ENCODE measurements at regions not wholly inside any gene's neighbourhood (a gene's known extent, or its start where the extent isn't known, plus 50 kb on each side); places are given as distances from the start of the nearest gene placed in this dataset.
A peak's percentile ranks its signal among the peaks of the same experiment; 100 is the strongest.

DNA sequence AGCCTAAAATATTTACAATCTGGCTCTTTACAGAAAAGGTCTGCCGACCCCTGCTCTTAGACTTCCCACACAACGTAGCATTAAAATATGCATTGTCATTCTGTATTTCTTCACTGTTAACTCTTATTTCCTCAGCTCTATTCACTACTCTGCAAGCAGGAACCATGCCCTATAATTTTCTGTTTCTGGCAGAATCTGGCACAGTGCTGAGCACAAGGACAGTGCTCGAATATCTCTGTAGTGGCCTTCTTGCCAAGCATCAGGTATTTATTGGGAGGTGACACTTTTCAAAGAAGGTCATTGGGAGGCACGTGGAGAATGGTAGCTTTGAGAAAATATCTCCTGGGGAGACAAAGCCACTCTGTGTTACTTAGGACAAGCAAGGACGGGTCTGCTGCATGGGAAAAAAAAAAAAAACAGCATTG lies 77.9 kb downstream of the PSMG1 start:
- no peak for DNase-seq

DNA sequence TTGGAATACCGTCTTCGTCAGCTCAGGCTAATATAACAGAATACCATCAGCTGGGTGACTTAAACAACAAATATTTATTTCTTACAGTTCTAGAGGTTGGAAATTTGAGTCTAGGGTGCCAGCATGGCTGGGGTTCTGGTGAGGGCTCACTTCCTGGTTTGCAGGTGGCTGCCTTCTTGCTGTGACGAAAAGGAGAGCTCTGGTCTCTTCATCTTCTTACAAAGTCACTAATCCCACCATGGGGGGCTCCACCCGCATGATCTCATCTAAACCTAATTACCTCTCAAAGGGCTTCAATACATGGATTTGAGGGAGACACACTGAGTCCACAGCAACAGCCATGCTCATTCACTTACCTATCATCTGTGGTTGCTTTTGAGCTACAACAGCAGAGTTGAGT lies 78.3 kb downstream of the PSMG1 start:
- no peak for DNase-seq

DNA sequence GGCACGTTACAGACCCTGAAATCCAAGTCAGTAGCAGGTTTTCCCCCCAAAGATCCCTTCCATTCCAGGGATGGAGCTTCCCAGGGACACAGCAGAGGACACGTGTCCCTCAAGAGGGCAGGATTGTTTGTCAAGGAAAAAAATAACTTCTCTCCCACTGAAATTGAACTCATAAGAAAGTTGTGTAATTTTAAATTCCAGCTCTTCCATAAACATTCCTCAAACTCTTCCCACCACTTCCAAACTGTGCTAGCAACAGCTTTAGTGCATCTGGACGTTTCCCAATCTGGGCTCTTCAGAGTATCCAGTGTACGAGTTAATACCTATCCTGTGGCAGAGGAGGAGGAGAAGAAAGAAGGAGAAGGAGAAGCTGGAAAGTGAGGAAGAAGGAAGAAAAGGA lies 79.6 kb downstream of the PSMG1 start:
- no peak for DNase-seq

DNA sequence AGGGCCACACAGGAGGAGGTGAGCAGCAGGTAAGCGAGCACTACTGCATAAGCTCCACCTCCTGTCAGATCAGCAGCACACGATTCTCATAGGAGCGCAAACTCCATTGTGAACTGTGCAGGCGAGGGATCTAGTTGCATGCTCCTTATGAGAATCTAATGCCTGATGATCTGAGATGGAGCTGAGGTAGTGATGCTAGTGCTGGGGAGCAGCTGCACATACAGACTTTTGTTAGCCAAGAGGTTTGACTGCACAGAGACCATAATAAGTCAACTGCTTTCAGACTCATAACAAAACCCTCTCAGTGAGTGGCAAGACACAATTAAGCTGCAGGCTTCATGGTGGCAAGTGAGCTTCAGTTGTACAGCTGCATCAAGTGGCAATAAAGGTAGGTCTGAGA lies 83.4 kb downstream of the PSMG1 start:
- DNase-seq = no peak

DNA sequence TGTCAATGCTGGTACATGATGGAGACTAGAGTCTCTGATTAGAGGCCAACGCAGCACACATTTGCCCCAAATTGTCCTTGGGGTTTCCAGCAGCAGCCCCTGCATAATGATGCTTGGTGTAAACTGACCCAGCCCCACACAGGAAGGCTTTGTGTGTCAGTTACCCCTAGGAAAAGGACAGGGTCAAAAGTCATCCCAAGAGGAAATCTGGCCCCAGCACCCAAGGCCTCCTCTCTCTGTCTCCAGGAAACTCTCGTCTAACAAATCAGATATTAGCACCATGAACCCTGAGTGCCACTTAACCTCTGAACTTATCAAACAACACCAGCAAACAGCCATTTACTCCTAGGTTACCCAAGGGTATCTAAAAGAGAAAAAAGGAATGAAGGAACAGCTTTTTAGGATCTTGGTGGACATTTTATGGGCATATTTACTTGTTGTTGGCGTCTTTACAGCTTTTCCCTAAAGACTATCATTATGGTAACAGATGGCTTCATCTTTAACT lies 84.5 kb downstream of the PSMG1 start:
- no peak for DNase-seq

DNA sequence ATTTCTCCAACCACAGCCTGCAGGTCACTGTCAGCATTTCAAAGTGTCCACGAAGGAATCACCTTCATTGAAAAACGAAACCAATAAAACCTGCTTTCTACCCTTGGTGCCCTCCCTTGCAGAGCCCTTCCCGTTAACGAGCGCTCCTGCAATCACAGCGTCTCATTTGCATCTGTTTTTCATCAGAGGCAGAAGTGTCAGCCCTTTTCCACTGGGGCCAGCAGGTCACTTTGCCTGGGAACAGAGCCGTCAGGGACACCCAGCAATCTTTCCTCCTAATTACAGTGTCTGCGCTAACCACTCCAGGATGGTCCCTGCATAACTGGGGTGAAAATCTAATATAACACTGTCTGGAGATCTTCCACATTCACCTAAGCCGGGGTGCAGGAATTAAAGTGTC lies 85.3 kb downstream of the PSMG1 start:
- no peak for DNase-seq

DNA sequence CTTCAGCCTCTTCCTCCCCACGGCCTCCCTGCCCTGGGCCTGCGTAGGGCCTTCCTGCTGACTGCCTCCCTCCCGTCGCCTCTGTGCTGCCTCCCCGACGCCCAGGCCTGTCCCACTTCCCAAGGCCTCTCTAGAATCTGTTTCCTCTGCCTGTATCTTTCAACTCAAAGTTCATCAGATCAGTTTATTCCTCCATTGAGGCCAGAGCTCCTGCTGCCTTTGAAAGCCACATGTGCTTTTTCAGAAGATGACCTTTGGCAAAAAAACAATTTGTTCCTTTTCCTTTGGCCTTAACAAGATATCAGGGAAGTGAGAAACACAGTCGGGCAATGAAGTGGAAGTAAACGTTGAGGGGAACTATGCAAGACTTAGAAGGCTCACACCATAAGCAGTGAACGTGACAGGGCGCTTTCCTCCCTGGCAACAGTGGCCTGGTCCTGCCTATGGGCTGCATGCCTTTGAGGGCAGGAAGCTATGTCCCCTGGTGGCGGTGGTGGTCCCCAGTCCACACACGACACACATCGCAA lies 85.9 kb downstream of the PSMG1 start:
- peak in 6 of 14 donors; percentile 5 to 45 (median 30) for DNase-seq

DNA sequence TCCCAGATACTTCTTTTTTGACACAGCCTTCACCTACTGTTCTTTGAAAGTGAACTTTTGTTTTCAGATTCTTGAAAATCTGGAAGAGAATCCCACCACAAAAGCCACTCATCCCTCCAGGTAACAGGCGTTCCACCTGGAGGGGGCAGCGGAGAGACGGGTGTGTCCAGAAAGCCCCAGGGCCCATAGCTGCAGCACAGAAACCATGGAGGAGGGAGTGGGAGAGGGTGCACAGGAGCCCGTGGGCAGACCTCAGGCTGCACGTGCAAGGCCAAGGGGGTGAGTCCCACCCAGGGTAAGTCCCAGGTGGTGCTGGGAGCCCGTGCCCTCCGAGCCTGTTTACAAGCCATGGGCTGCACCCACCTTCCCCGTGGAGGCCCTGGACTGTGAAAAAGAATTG lies 86.5 kb downstream of the PSMG1 start:
- DNase-seq = no peak

DNA sequence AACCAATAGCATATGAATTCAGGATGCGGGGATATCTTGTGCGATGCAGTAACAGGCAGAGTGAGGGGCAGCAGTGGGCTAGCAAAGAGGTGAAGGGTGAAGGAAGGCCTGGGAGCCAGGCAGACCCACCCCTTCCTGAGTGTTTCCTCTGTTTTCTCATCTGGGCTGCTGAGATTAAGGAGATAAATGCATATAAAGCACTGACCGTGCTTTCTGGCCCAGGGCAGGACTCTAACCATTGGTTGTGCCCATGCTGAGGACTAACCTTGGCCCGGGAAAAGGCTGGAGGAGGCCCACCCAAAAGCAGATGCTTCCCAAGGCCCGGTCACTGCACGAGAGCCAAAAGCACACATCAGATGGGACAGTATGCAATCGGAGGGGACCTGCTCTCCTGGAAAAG lies 87.6 kb downstream of the PSMG1 start:
- DNase-seq = no peak

DNA sequence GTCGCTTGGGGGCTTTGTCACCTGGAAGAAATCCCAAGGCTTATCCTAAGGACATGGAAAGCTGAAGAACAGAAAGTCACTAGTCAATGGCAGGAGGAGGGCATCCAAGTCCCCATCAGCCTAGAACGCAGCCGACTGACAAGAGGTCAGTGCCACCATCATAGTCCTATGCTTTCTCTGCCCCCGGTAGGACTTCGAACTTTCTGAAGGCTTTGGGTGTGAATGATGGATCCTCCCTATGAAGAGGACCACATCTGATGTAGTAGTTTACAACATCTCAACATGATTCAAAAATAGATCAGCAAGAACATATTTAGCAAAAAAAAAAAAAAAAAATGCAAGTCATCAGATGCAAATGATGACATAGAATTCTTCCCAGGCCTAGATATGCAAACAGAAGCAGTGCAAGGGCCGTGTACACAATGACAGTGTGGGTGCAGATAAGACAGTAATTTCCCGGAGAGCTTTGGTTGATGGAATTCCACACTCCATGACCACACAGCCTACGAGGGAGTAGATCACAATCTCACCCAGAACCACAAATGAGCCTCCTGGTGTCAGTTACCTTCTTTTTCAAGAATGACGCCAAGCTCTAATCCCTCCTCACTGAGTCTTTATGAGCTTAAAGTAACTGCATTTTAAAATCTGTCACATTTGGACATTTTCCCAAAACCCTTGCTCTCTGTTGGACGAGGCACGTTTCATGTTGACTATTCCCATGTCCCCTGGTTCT lies 88.2 kb downstream of the PSMG1 start:
- DNase-seq = no peak

DNA sequence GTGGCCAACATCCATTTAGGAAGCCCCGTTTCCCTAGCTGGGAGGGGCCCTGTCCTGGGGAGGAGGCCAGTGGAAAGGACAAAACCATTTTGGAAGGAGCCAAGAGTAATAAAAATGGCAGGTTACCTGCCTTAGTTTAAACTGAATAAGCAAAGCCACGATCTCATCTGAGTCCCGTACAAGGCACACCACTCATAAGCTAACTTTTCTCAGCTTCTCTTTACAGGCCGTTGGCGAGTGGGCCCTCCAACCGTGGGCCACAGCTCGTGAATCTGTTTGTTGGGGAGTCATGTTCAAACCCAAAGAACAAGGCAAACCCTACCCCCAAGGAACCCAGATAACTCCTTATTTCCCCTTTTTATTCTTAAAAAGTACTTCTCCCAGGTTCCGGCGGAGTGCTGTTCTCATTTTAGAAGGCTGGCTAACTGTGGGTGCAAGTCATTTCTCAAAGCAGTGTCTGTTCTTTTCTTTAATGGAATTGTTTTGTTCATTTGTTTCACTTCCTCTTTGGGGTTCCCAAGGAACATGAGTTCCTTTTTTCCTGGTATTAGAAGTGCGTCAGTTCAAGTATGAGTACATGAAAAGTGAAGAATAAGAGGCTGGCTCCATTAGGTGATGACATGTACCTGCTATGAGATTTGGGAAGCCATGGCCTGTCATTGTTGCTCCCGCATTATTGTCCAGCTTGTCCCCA lies 89.0 kb downstream of the PSMG1 start:
- DNase-seq = peak in 4 of 14 donors; percentile 8 to 24 (median 18)

DNA sequence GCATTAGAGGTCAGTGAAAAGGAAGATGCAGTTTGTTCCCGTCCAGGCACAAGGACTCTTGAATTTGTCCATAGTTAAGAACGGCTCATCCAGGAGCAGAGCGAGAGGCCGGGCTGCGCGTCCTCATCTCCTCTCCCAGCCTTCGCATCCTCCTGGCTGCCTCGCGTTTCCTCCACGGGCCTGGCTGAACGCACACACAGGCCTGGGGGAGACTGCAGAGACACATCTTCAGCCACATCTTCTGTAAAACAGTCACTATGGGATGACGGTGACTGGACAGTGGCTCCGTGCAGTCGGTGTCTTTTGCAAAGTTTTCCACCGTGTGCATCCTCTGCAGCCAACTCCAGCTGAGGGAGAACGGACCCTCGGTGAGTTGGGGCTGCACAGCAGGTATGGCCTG lies 89.7 kb downstream of the PSMG1 start:
- DNase-seq = no peak

DNA sequence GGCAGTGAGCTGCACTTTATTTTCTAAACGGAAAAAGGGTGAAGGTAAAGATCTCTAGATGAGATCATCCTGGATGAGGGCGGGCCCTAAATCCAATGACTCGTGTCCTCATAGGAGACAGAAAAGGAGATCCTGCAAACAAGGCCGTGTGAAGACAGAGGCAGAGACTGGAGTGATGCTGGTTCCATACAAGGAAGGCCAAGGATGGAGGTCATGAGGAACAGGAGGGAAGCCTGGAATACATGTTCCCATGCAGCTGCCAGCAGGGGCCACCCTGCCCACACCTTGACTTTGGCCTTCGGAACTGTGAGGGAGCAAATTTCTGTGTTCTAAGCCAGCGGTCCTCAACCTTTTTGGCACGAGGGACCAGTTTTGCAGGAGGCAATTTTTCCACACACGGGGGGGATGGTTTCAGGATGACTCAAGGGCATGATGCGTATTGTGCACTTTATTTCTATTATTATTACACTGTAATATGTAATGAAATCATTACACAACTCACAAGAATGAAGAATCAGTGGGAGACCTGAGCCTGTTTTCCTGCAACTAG lies 94.3 kb downstream of the PSMG1 start:
- DNase-seq = no peak

DNA sequence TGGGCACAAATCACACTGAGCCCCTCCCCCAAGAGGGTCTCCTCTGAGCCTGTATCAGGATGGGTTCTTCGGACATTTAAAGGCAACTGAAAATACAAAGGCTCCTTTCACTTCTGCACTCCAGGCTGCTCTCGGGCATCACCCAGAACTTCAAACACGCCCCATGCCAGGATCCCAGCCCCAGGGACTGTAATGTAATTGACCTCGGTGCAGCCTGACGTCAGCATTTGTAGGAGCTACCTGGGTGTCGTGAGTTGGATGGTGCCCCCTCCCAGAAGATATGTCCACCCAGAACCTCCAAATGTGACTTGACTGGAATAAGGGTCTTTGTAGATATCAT lies 95.2 kb downstream of the PSMG1 start:
- no peak for DNase-seq

DNA sequence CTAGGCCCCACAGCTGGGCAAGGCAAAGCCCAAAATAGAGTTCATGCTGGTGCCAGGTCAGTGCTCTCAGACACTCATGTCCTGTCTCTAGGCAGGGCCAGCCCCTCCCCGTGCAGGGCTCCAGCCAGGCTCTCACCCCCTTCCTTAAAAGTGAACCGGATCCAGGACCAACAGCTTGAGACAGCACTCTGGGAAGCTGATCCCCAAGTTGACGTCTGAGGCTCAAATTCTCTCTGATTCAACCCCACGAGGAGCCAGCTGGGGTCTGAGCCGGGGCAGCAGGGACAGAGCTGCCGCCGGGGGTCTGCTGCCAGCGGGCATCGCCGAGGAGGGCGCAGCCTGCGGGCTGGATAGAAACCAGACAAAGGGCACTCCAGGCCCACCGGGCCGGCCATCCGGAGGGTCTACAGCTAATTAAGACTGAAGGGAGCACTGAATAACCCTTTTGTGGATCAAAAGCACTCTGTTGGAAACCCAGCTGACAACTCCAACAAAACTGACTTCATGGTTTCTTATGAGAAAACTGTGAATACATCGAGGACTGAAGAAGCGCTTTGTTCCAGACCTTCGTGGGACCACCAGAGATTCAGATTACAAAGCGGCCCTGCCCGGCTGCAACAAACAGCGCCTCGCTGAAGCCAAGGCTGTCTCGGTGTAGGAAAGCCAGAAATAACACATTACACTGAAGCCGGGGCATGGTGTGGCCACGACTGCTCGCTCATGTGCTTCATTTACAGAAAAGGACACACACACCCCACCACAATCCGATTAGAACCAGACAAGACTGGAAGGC lies 95.8 kb downstream of the PSMG1 start:
- peak in 2 of 14 donors; percentile 6 to 44 for DNase-seq

DNA sequence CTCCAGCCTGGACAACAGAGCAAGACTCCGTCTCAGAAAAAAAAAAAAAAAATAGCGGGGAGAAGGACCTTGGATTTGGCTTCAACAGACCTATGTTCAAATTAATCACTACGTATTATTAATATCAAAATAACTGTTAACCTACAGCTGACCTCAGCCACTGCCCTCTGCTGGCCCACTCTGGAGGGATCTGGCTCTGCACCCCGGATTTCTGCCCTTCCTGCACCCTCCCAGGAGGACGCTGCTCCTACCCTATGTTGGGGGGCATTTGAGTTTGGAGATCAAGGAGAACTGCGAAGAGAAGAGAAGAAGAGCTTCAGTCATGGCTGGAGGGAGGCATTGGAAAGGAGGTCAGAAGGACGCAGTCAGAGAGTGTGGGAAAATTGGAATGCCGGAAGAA lies 96.7 kb downstream of the PSMG1 start:
- DNase-seq = no peak

DNA sequence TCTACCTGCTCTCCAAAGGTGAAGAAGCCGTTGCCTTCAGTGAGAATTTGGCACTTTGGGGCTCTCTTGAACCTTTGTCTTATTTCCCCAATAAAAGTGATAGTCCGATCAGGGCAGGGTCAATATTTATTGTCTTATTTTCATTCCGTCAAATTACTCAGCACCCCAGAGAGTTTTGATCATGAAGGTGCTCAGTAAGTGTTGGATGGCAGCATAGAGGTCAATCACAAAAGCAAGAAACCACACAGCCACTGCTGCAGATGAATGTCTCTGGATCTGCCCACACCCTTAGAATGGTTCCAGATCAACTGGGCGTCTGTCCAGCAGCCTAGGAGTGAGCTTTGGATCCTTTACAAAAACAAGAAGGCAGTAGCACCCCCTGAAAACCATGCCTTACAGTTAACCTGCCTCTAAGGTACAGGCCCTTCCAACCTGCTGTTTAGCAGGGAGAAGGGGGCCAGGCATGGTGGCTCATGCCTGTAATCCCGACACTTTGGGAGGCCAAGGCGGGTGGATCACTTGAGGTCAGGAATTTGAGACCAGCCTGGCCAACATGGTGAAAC lies 97.3 kb downstream of the PSMG1 start:
- no peak for DNase-seq

DNA sequence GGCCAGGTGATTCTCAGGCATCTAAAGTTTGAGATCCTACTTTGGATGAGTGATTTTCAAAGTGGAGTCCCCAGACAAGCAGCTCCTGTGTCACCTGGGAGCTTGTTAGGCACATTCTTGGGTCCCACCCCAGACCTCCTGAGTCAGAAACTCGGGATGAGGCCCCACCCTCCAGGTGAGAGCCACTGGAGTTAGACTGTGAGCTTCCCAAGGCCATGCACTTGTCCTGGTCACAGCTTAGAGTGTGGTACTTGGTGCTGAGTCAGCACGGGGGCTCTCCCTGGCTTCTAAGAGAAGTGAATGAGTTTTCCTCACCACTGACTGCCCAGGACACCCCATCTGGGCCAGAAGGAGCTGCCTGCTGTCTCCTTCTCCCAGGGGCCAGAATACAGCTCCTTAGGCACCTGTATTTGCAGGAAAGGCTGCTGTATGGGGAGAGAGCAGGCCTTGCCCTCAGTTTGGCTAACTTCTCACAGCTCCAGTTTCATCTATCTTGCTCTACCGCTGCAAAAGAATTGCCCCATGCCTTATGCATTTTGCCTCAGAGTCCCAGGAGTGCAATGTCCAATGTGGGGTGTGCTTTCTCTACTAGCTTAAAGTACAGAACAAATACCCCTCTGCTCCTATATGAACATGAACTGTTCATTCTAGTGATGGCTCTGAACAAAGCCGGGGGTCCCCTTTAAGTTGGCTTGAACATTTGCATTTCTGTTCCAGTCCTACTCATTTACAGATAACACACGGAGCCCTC lies 98.1 kb downstream of the PSMG1 start:
- no peak for DNase-seq

DNA sequence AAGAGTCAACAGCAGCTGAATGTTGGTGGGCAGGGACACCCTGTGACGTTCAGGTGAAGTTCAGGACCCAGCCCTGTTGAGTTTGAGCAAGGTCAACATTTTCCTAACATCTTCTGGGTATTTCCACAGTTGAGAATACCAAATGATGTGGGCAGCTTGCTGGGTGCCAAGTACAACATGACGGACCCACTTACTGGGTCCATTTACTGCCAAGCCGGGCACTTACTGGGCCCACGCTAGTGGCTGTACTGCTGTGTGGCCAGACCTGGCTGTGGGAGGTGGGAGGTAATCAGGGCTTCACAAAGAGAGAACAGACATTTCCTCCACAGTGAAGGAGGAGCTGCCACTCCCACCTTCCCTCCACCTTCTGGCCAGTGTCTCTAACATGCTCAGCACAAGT lies 99.2 kb downstream of the PSMG1 start:
- DNase-seq = no peak

DNA sequence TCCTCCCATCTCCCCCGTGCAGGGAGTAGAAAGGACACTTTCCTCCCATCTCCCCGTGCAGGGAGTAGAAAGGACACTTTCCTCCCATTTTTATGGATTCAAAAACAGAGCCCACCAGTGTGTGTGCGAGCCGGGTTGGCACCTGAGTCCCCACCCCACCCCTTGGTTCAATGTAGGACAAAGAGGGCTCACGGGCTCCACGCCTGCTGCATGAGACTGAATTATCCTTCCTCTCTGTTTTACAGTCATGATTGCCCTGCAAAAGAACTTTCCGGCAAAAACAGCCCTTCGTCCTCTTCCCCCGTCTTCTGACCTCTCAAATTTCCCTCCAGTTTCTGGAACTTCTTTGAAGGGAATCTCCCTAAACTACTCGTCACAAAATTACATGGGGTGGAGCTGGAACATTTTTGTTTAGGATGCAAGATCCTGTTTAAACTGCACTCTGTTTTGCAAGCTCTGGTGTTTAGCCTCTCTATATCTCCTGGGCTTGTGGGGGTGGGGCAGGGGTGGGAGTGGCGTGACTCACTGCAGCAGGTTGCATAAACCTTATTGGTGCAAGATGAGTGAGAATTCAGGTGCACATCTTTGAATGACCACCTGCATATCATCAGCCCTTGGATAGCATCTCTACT lies 99.8 kb downstream of the PSMG1 start:
- DNase-seq = no peak

DNA sequence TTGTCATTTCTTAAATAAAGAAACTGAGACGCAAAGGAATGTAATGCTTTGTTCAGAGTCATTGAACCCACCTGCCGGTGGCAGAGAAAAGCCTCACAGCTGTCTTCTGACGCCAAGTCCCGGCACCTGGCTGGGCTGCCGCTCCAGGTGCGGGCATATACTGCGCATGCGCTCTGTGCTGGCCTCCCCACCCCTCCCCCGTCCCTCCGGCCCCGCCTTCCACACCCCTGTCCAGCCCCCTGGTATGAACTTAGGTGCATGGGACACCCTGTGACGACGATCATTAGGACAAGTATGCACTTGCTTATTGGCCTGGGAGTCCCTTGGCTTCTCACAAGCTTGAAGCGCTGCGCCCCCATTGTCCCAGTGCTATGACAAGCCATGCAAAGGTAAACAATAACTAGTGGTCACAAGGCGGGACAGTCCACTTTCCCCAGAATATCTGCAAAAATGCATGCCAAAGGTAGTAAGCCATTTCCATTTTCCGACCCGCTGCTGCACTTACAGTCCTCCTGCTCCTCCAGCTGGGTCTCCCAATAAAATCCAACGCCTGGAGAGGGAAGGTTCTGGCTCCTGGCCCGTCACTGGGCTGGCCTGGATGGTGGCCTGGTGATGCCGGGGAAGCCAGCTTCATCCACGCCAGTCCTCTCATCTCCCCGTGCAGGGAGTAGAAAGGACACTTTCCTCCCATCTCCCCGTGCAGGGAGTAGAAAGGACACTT lies 100.4 kb downstream of the PSMG1 start:
- no peak for DNase-seq

Measured in C1 segment of cervical spinal cord (tissue), 14 donors.